ENCODE measurements at regions not wholly inside any gene's neighbourhood (a gene's known extent, or its start where the extent isn't known, plus 50 kb on each side); places are given as distances from the start of the nearest gene placed in this dataset.

DNA sequence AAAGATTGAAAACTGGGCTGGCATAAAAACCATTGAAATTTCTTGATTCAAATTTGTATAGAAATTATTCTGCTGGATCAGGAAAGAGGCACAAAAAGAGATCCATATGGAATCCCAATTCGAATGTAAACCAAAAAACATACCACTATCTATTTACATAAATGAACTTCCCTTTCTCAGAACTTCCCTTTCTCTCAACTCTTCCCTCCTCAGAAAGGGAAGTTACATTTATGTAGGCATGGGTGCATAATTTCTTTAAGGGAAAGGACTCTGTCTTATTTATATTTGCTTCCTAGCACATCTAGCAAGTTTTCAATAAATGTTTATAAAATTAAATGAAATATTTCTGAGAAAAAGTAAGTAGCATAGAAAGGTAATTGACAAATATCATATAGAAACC is 398.1 kb upstream of the ATP5MC3 start:
- CTCF ChIA-PET = no interaction called here

More for the DNA sequence above, 398.1 kb upstream of the ATP5MC3 start:
- ChIA-PET POLR2A (no interaction called here), RAD21 (ENCODE audit: low non-redundant PET in 1 of 2, low total read pairs in 2 of 2, uncharacterized antibody in 2 of 2, unreplicated experiment in 2 of 2) (no interaction called here)
- Histone ChIP-seq H3K4me3 (replicated peaks in 1 of 2; ENCODE audit: low read depth in 1 of 2, low read length in 2 of 2) (no peak overlapping the region), H3K9me3 (ENCODE audit: control insufficient read depth in 1 of 2, insufficient read depth in 1 of 2, low read depth in 1 of 2, low read length in 2 of 2) (no peaks in the 10 kb centered on the region), H3K4me2 (ENCODE audit: low read length) (no peak overlapping the region), H3K9ac (ENCODE audit: low read length) (no peak overlapping the region), H3K79me2 (ENCODE audit: insufficient read depth, low read length) (no peaks in the 10 kb centered on the region), H3K36me3 (ENCODE audit: control insufficient read depth in 1 of 2, insufficient read depth in 2 of 2, low read length in 2 of 2) (no peaks in the 10 kb centered on the region), H3K9me2 (ENCODE audit: insufficient read depth) (no peaks in the 10 kb centered on the region), H3K4me1 (ENCODE audit: control insufficient read depth in 1 of 2, insufficient read depth in 2 of 2, low read length in 2 of 2) (no peaks in the 10 kb centered on the region), H2AFZ (ENCODE audit: low read depth, low read length, poor library complexity, severe bottlenecking) (no peak overlapping the region), H4K20me1 (ENCODE audit: insufficient read depth) (no peaks in the 10 kb centered on the region), H3K27ac (ENCODE audit: low read depth, low read length) (no peak overlapping the region), H3K27me3 (ENCODE audit: insufficient read depth, low read length) (no peaks in the 10 kb centered on the region)
- intact Hi-C loops (cut with micrococcal nuclease) = no loop called here
- ATAC-seq = no peak
- DNase-seq (ENCODE audit: low read depth, low spot score) = no peak
- BruUV-seq (replicated peaks) = no TSS peak
- TF ChIP-seq SP1 (IDR thresholded peaks at IDR 0.05; ENCODE audit: low read depth) = no peak
- no peak for TF ChIP-seq RAD21 (IDR thresholded peaks at IDR 0.05; ENCODE audit: low read depth)
- no peak for TF ChIP-seq EGR1 (IDR thresholded peaks at IDR 0.05; ENCODE audit: low read depth)
- no peak for TF ChIP-seq ZNF274 (IDR thresholded peaks at IDR 0.05; ENCODE audit: low read depth, low read length)
- no peak for TF ChIP-seq CBX3 (IDR thresholded peaks at IDR 0.05; ENCODE audit: low read depth)
- TF ChIP-seq REST (IDR thresholded peaks at IDR 0.05; ENCODE audit: low read depth) = no peak
- TF ChIP-seq FOSL1 (IDR thresholded peaks at IDR 0.05; ENCODE audit: low read depth) = no peak
- TF ChIP-seq POLR2AphosphoS5 (IDR thresholded peaks at IDR 0.05; ENCODE audit: low read depth, low read length) = no peak
- TF ChIP-seq CEBPB (IDR thresholded peaks at IDR 0.05; ENCODE audit: low read depth) = no peak
- TF ChIP-seq, protein P1, sequence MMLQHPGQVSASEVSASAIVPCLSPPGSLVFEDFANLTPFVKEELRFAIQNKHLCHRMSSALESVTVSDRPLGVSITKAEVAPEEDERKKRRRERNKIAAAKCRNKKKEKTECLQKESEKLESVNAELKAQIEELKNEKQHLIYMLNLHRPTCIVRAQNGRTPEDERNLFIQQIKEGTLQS (IDR thresholded peaks at IDR 0.05) = no peak
- TF ChIP-seq SRF (IDR thresholded peaks at IDR 0.05; ENCODE audit: low read depth) = no peak
- TF ChIP-seq JUND (IDR thresholded peaks at IDR 0.05) = no peak
- TF ChIP-seq ELF1 (IDR thresholded peaks at IDR 0.05; ENCODE audit: borderline replicate concordance, low read depth) = no peak
- TF ChIP-seq MAX (IDR thresholded peaks at IDR 0.05) = no peak
- no peak for TF ChIP-seq TCF7L2 (IDR thresholded peaks at IDR 0.05; ENCODE audit: borderline replicate concordance, extremely low read depth, insufficient read depth, insufficient read length)
- TF ChIP-seq, protein P2, sequence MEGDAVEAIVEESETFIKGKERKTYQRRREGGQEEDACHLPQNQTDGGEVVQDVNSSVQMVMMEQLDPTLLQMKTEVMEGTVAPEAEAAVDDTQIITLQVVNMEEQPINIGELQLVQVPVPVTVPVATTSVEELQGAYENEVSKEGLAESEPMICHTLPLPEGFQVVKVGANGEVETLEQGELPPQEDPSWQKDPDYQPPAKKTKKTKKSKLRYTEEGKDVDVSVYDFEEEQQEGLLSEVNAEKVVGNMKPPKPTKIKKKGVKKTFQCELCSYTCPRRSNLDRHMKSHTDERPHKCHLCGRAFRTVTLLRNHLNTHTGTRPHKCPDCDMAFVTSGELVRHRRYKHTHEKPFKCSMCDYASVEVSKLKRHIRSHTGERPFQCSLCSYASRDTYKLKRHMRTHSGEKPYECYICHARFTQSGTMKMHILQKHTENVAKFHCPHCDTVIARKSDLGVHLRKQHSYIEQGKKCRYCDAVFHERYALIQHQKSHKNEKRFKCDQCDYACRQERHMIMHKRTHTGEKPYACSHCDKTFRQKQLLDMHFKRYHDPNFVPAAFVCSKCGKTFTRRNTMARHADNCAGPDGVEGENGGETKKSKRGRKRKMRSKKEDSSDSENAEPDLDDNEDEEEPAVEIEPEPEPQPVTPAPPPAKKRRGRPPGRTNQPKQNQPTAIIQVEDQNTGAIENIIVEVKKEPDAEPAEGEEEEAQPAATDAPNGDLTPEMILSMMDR (IDR thresholded peaks at IDR 0.05 in 2 of 3, conservative IDR thresholded peaks at IDR 0.05 in 1 of 3; ENCODE audit: borderline replicate concordance in 1 of 3, insufficient read depth in 1 of 3, low read depth in 2 of 3, low read length in 2 of 3) = no peak
- no peak for TF ChIP-seq EZH2 (IDR thresholded peaks at IDR 0.05)
- no peak for TF ChIP-seq POLR2A (IDR thresholded peaks at IDR 0.05; ENCODE audit: borderline replicate concordance, extremely low read depth, insufficient read depth, insufficient read length)
- TF ChIP-seq ZFX (IDR thresholded peaks at IDR 0.05) = no peak
- TF ChIP-seq, protein P3, sequence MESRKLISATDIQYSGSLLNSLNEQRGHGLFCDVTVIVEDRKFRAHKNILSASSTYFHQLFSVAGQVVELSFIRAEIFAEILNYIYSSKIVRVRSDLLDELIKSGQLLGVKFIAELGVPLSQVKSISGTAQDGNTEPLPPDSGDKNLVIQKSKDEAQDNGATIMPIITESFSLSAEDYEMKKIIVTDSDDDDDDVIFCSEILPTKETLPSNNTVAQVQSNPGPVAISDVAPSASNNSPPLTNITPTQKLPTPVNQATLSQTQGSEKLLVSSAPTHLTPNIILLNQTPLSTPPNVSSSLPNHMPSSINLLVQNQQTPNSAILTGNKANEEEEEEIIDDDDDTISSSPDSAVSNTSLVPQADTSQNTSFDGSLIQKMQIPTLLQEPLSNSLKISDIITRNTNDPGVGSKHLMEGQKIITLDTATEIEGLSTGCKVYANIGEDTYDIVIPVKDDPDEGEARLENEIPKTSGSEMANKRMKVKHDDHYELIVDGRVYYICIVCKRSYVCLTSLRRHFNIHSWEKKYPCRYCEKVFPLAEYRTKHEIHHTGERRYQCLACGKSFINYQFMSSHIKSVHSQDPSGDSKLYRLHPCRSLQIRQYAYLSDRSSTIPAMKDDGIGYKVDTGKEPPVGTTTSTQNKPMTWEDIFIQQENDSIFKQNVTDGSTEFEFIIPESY (IDR thresholded peaks at IDR 0.05; ENCODE audit: extremely low read depth, insufficient replicate concordance, low read length) = no peak
